ENCODE measurements at regions not wholly inside any gene's neighbourhood (a gene's known extent, or its start where the extent isn't known, plus 50 kb on each side); places are given as distances from the start of the nearest gene placed in this dataset.

GRCh38 chr14:49464885-49465284 lies 121.3 kb downstream of the RPS29 start:
- DNase-seq (ENCODE audit: low read depth), result no peak

GRCh38 chr14:49463146-49463545 lies 123.0 kb downstream of the RPS29 start:
- DNase-seq (ENCODE audit: low read depth), result no peak

- peak; percentile 43 for DNase-seq (ENCODE audit: low read depth)
Measured at GRCh38 chr14:49461529-49462401, 124.4 kb downstream of the RPS29 start.

GRCh38 chr14:49460662-49461061 lies 125.5 kb downstream of the RPS29 start:
- DNase-seq (ENCODE audit: low read depth), result no peak

GRCh38 chr14:49456589-49456988 lies 129.6 kb downstream of the RPS29 start:
- no peak for DNase-seq (ENCODE audit: low read depth)

GRCh38 chr14:49451938-49452337 lies 134.2 kb downstream of the RPS29 start:
- no peak for DNase-seq (ENCODE audit: low read depth)

- no peak for DNase-seq (ENCODE audit: low read depth)
Measured at GRCh38 chr14:49449749-49450148, 136.4 kb downstream of the RPS29 start.

GRCh38 chr14:49447540-49448107 lies 138.6 kb downstream of the RPS29 start:
- DNase-seq (ENCODE audit: low read depth), result no peak

- DNase-seq (ENCODE audit: low read depth), result no peak
Measured at GRCh38 chr14:49446801-49447200, 139.4 kb downstream of the RPS29 start.

GRCh38 chr14:49438256-49438770 lies 147.9 kb downstream of the RPS29 start:
- DNase-seq (ENCODE audit: low read depth), result no peak

- DNase-seq (ENCODE audit: low read depth), result no peak
Measured at GRCh38 chr14:49428076-49428475, 158.1 kb downstream of the RPS29 start.

- DNase-seq (ENCODE audit: low read depth), result no peak
Measured at GRCh38 chr14:49427117-49427516, 159.1 kb downstream of the RPS29 start.

GRCh38 chr14:49425921-49426320 lies 160.3 kb downstream of the RPS29 start:
- no peak for DNase-seq (ENCODE audit: low read depth)

GRCh38 chr14:49424436-49425331 lies 161.5 kb downstream of the RPS29 start:
- DNase-seq (ENCODE audit: low read depth), result no peak

GRCh38 chr14:49420201-49420600 lies 166.0 kb downstream of the RPS29 start:
- peak; percentile 0 for DNase-seq (ENCODE audit: low read depth)

- DNase-seq (ENCODE audit: low read depth), result no peak
Measured at GRCh38 chr14:49418789-49419188, 167.4 kb downstream of the RPS29 start.

GRCh38 chr14:49417790-49418189 lies 168.4 kb downstream of the RPS29 start:
- no peak for DNase-seq (ENCODE audit: low read depth)

GRCh38 chr14:49408187-49408933 lies 177.8 kb downstream of the RPS29 start:
- no peak for DNase-seq (ENCODE audit: low read depth)

GRCh38 chr14:49405291-49405690 lies 180.9 kb downstream of the RPS29 start:
- no peak for DNase-seq (ENCODE audit: low read depth)

- no peak for DNase-seq (ENCODE audit: low read depth)
Measured at GRCh38 chr14:49401373-49401772, 184.8 kb downstream of the RPS29 start.

- no peak for DNase-seq (ENCODE audit: low read depth)
Measured at GRCh38 chr14:49396801-49397200, 189.4 kb downstream of the RPS29 start.

- no peak for DNase-seq (ENCODE audit: low read depth)
Measured at GRCh38 chr14:49381778-49382177, 204.4 kb downstream of the RPS29 start.
